Neural cell (in vitro differentiated cells): ENCODE measurements at regions not wholly inside any gene's neighbourhood (a gene's known extent, or its start where the extent isn't known, plus 50 kb on each side); places are given as distances from the start of the nearest gene placed in this dataset.

ENCODE experiments used
- EP300 ChIP-seq: fragments of 450-650 bp; conservative IDR thresholded peaks from 2 replicates; pipeline ENCODE4 v1.6.1; 2014; ENCODE audit warnings: antibody characterized with exemption, mild to moderate bottlenecking, moderate library complexity; ENCODE audit not compliant: poor library complexity, severe bottlenecking
- EZH2 ChIP-seq: fragments of 200-600, 300-800 bp; shearing (Covaris generic), sonication (generic); IDR thresholded peaks from 2 replicates; pipeline ENCODE4 v1.6.1; 2014; ENCODE audit warnings: antibody characterized with exemption, low read length, borderline replicate concordance, mild to moderate bottlenecking; ENCODE audit not compliant: insufficient read depth, poor library complexity, severe bottlenecking
- MXI1 ChIP-seq: fragments of 450-650 bp; conservative IDR thresholded peaks from 2 replicates; pipeline ENCODE4 v1.6.1; 2014; ENCODE audit warnings: antibody characterized with exemption, mild to moderate bottlenecking; ENCODE audit not compliant: poor library complexity, severe bottlenecking
- POLR2AphosphoS5 ChIP-seq: IDR thresholded peaks from 2 replicates; pipeline ENCODE4 v1.6.1; 2012
- RAD21 ChIP-seq: fragments of 450-650 bp; conservative IDR thresholded peaks from 2 replicates; pipeline ENCODE4 v1.6.1; 2014; ENCODE audit warnings: antibody characterized with exemption, mild to moderate bottlenecking, moderate library complexity
- SMC3 ChIP-seq: fragments of 450-650 bp; conservative IDR thresholded peaks from 2 replicates; pipeline ENCODE4 v1.6.1; 2014; ENCODE audit warnings: antibody characterized with exemption, mild to moderate bottlenecking, moderate library complexity; ENCODE audit not compliant: poor library complexity
- TAF1 ChIP-seq: IDR thresholded peaks from 2 replicates; pipeline ENCODE4 v1.6.1; 2012; ENCODE audit warnings: low read depth
- TF ChIP-seq, protein P1 (sequence below): fragments of 450-650 bp; IDR thresholded peaks from 2 replicates; pipeline ENCODE4 v1.5.1; 2014; ENCODE audit warnings: antibody characterized with exemption, mild to moderate bottlenecking, moderate library complexity; ENCODE audit not compliant: poor library complexity, severe bottlenecking
- TF ChIP-seq, protein P2 (sequence below): IDR thresholded peaks from 2 replicates; pipeline ENCODE4 v1.6.1; 2012; ENCODE audit warnings: borderline replicate concordance

DNA sequence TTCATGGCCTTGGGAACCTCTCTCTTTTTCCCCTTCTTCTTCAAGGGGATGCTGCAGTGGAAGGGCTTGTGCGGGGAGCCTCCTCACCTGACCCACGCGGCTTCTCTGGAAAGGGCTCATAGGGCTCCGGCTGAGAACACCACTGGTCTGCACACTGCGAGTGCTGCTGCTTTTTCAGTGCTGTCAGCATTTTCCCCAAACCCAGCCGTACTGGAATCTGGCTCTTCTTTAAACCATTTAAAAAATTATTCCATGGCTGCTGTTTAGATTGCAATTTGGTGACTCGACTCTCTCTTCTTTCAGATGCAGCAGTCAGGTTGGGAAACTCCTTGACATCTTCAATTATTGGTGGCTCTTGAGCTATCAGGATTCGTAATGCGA is 272.6 kb upstream of the DSEL start:
- TF ChIP-seq, protein P1, sequence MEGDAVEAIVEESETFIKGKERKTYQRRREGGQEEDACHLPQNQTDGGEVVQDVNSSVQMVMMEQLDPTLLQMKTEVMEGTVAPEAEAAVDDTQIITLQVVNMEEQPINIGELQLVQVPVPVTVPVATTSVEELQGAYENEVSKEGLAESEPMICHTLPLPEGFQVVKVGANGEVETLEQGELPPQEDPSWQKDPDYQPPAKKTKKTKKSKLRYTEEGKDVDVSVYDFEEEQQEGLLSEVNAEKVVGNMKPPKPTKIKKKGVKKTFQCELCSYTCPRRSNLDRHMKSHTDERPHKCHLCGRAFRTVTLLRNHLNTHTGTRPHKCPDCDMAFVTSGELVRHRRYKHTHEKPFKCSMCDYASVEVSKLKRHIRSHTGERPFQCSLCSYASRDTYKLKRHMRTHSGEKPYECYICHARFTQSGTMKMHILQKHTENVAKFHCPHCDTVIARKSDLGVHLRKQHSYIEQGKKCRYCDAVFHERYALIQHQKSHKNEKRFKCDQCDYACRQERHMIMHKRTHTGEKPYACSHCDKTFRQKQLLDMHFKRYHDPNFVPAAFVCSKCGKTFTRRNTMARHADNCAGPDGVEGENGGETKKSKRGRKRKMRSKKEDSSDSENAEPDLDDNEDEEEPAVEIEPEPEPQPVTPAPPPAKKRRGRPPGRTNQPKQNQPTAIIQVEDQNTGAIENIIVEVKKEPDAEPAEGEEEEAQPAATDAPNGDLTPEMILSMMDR: no peak
- TF ChIP-seq MXI1 (no peak), EZH2 (no peak), POLR2AphosphoS5 (no peak), RAD21 (no peak), SMC3 (no peak), TAF1 (no peak), EP300 (no peak)
- TF ChIP-seq, protein P2, sequence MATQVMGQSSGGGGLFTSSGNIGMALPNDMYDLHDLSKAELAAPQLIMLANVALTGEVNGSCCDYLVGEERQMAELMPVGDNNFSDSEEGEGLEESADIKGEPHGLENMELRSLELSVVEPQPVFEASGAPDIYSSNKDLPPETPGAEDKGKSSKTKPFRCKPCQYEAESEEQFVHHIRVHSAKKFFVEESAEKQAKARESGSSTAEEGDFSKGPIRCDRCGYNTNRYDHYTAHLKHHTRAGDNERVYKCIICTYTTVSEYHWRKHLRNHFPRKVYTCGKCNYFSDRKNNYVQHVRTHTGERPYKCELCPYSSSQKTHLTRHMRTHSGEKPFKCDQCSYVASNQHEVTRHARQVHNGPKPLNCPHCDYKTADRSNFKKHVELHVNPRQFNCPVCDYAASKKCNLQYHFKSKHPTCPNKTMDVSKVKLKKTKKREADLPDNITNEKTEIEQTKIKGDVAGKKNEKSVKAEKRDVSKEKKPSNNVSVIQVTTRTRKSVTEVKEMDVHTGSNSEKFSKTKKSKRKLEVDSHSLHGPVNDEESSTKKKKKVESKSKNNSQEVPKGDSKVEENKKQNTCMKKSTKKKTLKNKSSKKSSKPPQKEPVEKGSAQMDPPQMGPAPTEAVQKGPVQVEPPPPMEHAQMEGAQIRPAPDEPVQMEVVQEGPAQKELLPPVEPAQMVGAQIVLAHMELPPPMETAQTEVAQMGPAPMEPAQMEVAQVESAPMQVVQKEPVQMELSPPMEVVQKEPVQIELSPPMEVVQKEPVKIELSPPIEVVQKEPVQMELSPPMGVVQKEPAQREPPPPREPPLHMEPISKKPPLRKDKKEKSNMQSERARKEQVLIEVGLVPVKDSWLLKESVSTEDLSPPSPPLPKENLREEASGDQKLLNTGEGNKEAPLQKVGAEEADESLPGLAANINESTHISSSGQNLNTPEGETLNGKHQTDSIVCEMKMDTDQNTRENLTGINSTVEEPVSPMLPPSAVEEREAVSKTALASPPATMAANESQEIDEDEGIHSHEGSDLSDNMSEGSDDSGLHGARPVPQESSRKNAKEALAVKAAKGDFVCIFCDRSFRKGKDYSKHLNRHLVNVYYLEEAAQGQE: no peak
